IMR-90 (cell line): ENCODE measurements at regions not wholly inside any gene's neighbourhood (a gene's known extent, or its start where the extent isn't known, plus 50 kb on each side); places are given as distances from the start of the nearest gene placed in this dataset.

Experiments used
- ATAC-seq: fragments of 200-7000 bp; cut with Tn5 transposase; 2 replicates; pipeline ENCODE4 v1.9.1; 2020; ENCODE audit warnings: low read depth, mild to moderate bottlenecking, moderate library complexity
- BruUV-seq: library from RNA; stranded (reverse); fragments of 400-500 nt; replicated peaks from 2 replicates; lab custom pipeline; 2021; lab: Mats Ljungman, UMichigan
- CTCF ChIA-PET: fragments of 300-600 bp; formaldehyde crosslinking; extraction: SDS; loops from one replicate; lab custom pipeline; 2021; ENCODE audit warnings: antibody characterized with exemption; lab: Yijun Ruan, JAX
- POLR2A ChIA-PET: fragments of 300-600 bp; sonication (Branson Sonifier 250); formaldehyde crosslinking; loops from one replicate; lab custom pipeline; 2022; ENCODE audit warnings: antibody characterized with exemption; ENCODE audit not compliant: unreplicated experiment; lab: Charles Lee
- DNase-seq: peaks from one replicate; pipeline ENCODE4 v3.0.0; 2013
- H2AFZ ChIP-seq: replicated peaks from 2 replicates; pipeline ENCODE3; 2013; ENCODE audit warnings: low read length, mild to moderate bottlenecking; ENCODE audit not compliant: poor library complexity
- H2AK5ac ChIP-seq: 2 replicates; pipeline ENCODE4 v1.6.1; 2013; ENCODE audit warnings: low read depth, low read length, inconsistent platforms
- H2AK9ac ChIP-seq: replicated peaks from 2 replicates; pipeline ENCODE3; 2013; ENCODE audit warnings: mild to moderate bottlenecking, low read depth, low read length, moderate library complexity; ENCODE audit not compliant: poor library complexity
- H2BK120ac ChIP-seq: 2 replicates; pipeline ENCODE4 v1.6.1; 2013; ENCODE audit warnings: low read depth, low read length, inconsistent platforms
- H2BK15ac ChIP-seq: 3 replicates; pipeline ENCODE4 v1.6.1; 2013; ENCODE audit warnings: low read depth, low read length, inconsistent platforms
- H2BK20ac ChIP-seq: 2 replicates; pipeline ENCODE4 v1.6.1; 2013; ENCODE audit warnings: low read depth, mild to moderate bottlenecking, inconsistent platforms, low read length, moderate library complexity
- H2BK5ac ChIP-seq: 2 replicates; pipeline ENCODE4 v1.6.1; 2013; ENCODE audit warnings: mild to moderate bottlenecking, low read depth, low read length, inconsistent platforms; ENCODE audit not compliant: poor library complexity, severe bottlenecking
- H3K14ac ChIP-seq: replicated peaks from 2 replicates; pipeline ENCODE4 v1.6.1; 2013; ENCODE audit warnings: low read depth, low read length, inconsistent platforms
- H3K18ac ChIP-seq: 2 replicates; pipeline ENCODE4 v1.6.1; 2013; ENCODE audit warnings: low read depth, low read length, control low read depth
- H3K23ac ChIP-seq: 2 replicates; pipeline ENCODE4 v1.6.1; 2013; ENCODE audit warnings: low read depth, low read length, inconsistent platforms
- H3K27ac ChIP-seq: 2 replicates; pipeline ENCODE4 v1.5.1; 2013; ENCODE audit warnings: mild to moderate bottlenecking, control low read depth, low read length; ENCODE audit not compliant: insufficient read depth
- H3K27me3 ChIP-seq: 2 replicates; pipeline ENCODE4 v1.6.1; 2013; ENCODE audit warnings: low read length; ENCODE audit not compliant: control insufficient read depth, insufficient read depth
- H3K36me3 ChIP-seq: 2 replicates; pipeline ENCODE4 v1.6.1; 2013; ENCODE audit warnings: low read length, mixed read lengths; ENCODE audit not compliant: control insufficient read depth, insufficient read depth
- H3K4ac ChIP-seq: 2 replicates; pipeline ENCODE4 v1.6.1; 2013; ENCODE audit warnings: low read depth, low read length, inconsistent platforms
- H3K4me1 ChIP-seq: 2 replicates; pipeline ENCODE4 v1.6.1; 2013; ENCODE audit warnings: low read length, mixed read lengths; ENCODE audit not compliant: control insufficient read depth, insufficient read depth
- H3K4me2 ChIP-seq: 2 replicates; pipeline ENCODE4 v1.6.1; 2013; ENCODE audit warnings: low read depth, mild to moderate bottlenecking, control low read depth, low read length, moderate library complexity
- H3K4me3 ChIP-seq: 2 replicates; pipeline ENCODE4 v1.5.1; 2013; ENCODE audit warnings: low read depth, mild to moderate bottlenecking, control low read depth, low read length, moderate library complexity; ENCODE audit not compliant: insufficient read depth
- H3K56ac ChIP-seq: 2 replicates; pipeline ENCODE4 v1.6.1; 2013; ENCODE audit warnings: low read length, inconsistent platforms; ENCODE audit not compliant: insufficient read depth; ENCODE audit errors: extremely low read depth
- H3K79me1 ChIP-seq, 2 experiments: 2 replicates each; pipeline ENCODE4 v1.6.1; 2013; ENCODE audit warnings: low read length in 2 of 2, inconsistent platforms in 1 of 2, low read depth in 1 of 2
- H3K9ac ChIP-seq: 2 replicates; pipeline ENCODE4 v1.6.1; 2013; ENCODE audit warnings: low read depth, low read length, control low read depth
- H3K9me1 ChIP-seq: 2 replicates; pipeline ENCODE4 v1.6.1; 2013; ENCODE audit warnings: low read length, inconsistent platforms; ENCODE audit not compliant: insufficient read depth
- H3K9me3 ChIP-seq: 2 replicates; pipeline ENCODE4 v1.6.1; 2013; ENCODE audit warnings: low read length; ENCODE audit not compliant: control insufficient read depth, insufficient read depth
- H4K20me1 ChIP-seq: 2 replicates; pipeline ENCODE4 v1.6.1; 2013; ENCODE audit warnings: low read length, inconsistent platforms; ENCODE audit not compliant: insufficient read depth
- H4K5ac ChIP-seq: 2 replicates; pipeline ENCODE4 v1.6.1; 2013; ENCODE audit warnings: mild to moderate bottlenecking, low read depth, low read length, control low read depth
- H4K8ac ChIP-seq, 2 experiments: 2 replicates each; pipeline ENCODE4 v1.6.1; 2013; ENCODE audit warnings: low read depth in 2 of 2, low read length in 2 of 2, control low read depth in 1 of 2, inconsistent platforms in 1 of 2
- H4K91ac ChIP-seq: 2 replicates; pipeline ENCODE4 v1.6.1; 2013; ENCODE audit warnings: low read depth, low read length, inconsistent platforms; ENCODE audit not compliant: insufficient read depth
- BHLHE40 ChIP-seq: fragments of 150-350 bp; IDR thresholded peaks from 2 replicates; pipeline ENCODE4 v1.6.1; 2016; ENCODE audit warnings: mild to moderate bottlenecking, low read depth, low read length
- CEBPB ChIP-seq: IDR thresholded peaks from 2 replicates; pipeline ENCODE4 v1.6.1; 2012; ENCODE audit warnings: low read depth, low read length, improper control_type of control experiment
- CHD1 ChIP-seq: IDR thresholded peaks from 2 replicates; pipeline ENCODE4 v1.6.1; 2012; ENCODE audit warnings: low read depth, low read length, improper control_type of control experiment
- CTCF ChIP-seq: conservative IDR thresholded peaks from 2 replicates; pipeline ENCODE4 v1.5.1; 2012; ENCODE audit warnings: mild to moderate bottlenecking, low read depth, low read length, improper control_type of control experiment
- ELK1 ChIP-seq: fragments of 150-350 bp; IDR thresholded peaks from 2 replicates; pipeline ENCODE4 v1.6.1; 2016; ENCODE audit warnings: low read depth, mild to moderate bottlenecking, low read length, moderate library complexity, borderline replicate concordance
- FOS ChIP-seq: fragments of 150-350 bp; IDR thresholded peaks from 2 replicates; pipeline ENCODE4 v1.6.1; 2016; ENCODE audit warnings: low read depth, low read length
- MAFK ChIP-seq: IDR thresholded peaks from 2 replicates; pipeline ENCODE4 v1.6.1; 2012; ENCODE audit warnings: low read depth, low read length, improper control_type of control experiment
- MAZ ChIP-seq: IDR thresholded peaks from 2 replicates; pipeline ENCODE4 v1.6.1; 2012; ENCODE audit warnings: low read depth, mild to moderate bottlenecking, low read length, improper control_type of control experiment, moderate library complexity, borderline replicate concordance
- MXI1 ChIP-seq: IDR thresholded peaks from 2 replicates; pipeline ENCODE4 v1.6.1; 2012; ENCODE audit warnings: low read depth, mild to moderate bottlenecking, low read length, moderate library complexity, borderline replicate concordance
- NFE2L2 ChIP-seq: fragments of 150-350 bp; IDR thresholded peaks from 2 replicates; pipeline ENCODE4 v1.6.1; 2016; ENCODE audit warnings: low read depth, mild to moderate bottlenecking, low read length
- POLR2A ChIP-seq: IDR thresholded peaks from 2 replicates; pipeline ENCODE4 v1.6.1; 2012; ENCODE audit warnings: mild to moderate bottlenecking, low read depth, low read length
- RAD21 ChIP-seq: IDR thresholded peaks from 2 replicates; pipeline ENCODE4 v1.6.1; 2012; ENCODE audit warnings: low read length, improper control_type of control experiment
- RCOR1 ChIP-seq: IDR thresholded peaks from 2 replicates; pipeline ENCODE4 v1.6.1; 2012; ENCODE audit warnings: mild to moderate bottlenecking, low read length, improper control_type of control experiment; ENCODE audit not compliant: insufficient replicate concordance
- RFX5 ChIP-seq: IDR thresholded peaks from 2 replicates; pipeline ENCODE4 v1.8.0; 2012; ENCODE audit warnings: low read depth, mild to moderate bottlenecking, low read length, moderate library complexity
- SMC3 ChIP-seq: fragments of 150-350 bp; IDR thresholded peaks from 2 replicates; pipeline ENCODE4 v1.6.1; 2016; ENCODE audit warnings: low read depth, mild to moderate bottlenecking, antibody characterized with exemption, low read length, moderate library complexity
- USF2 ChIP-seq: fragments of 150-350 bp; IDR thresholded peaks from 2 replicates; pipeline ENCODE4 v1.6.1; 2017; ENCODE audit warnings: mild to moderate bottlenecking, antibody characterized with exemption, low read length, low read depth
- WGBS, 2 experiments: methylation state at CpG; one replicate each; pipeline versions ENCODE4 v1.1.5 to v1.1.7; 2013; ENCODE audit warnings: missing lambda C conversion rate in 2 of 2; ENCODE audit not compliant: insufficient read length in 1 of 2; ENCODE audit errors: extremely low coverage in 2 of 2; 5-methylcytosine and 5-hydroxymethylcytosine counted together
- dilution Hi-C: fragments of 300-500 bp; cut with HindIII; formaldehyde crosslinking; loops from one replicate; pipeline ENCODE4 v1.14.3; 2018; ENCODE audit warnings: low sequenced_read_pairs; ENCODE audit not compliant: unreplicated experiment
- in situ Hi-C: fragments of 300-500 bp; cut with MboI; formaldehyde crosslinking; loops from 3 replicates; pipeline ENCODE4 v1.14.3; 2019; ENCODE audit warnings: low sequenced_read_pairs, inconsistent platforms, mixed read lengths
- intact Hi-C: fragments of 100-400 bp; cut with micrococcal nuclease; formaldehyde crosslinking; loops from 2 replicates; pipeline ENCODE4 v1.10.0; 2022

- no peaks in the 10 kb centered on the region for H3K9me3 ChIP-seq
- H4K8ac ChIP-seq, result no peak overlapping the region
- H2AK5ac ChIP-seq, result no peak overlapping the region
- intact Hi-C loops, result no loop called here
- no peak overlapping the region for H2BK20ac ChIP-seq
- H2AFZ ChIP-seq, result peak overlapping the region; percentile 33
- no peak overlapping the region for H3K18ac ChIP-seq
- H2AK9ac ChIP-seq, result no peak overlapping the region
- no peak overlapping the region for H3K4ac ChIP-seq
- no peak overlapping the region for H4K5ac ChIP-seq
- no peak overlapping the region for H3K27ac ChIP-seq
- CTCF ChIA-PET, result no interaction called here
- no peaks in the 10 kb centered on the region for H3K36me3 ChIP-seq
- H3K14ac ChIP-seq, result no peak overlapping the region
- no peak overlapping the region for H2BK15ac ChIP-seq
- H3K4me2 ChIP-seq, result no peak overlapping the region
- POLR2A ChIA-PET, result no interaction called here
- dilution Hi-C loops, result no loop called here
- no TSS peak for BruUV-seq
- H3K56ac ChIP-seq, result no peak overlapping the region
- H3K9me1 ChIP-seq, result no peaks in the 10 kb centered on the region
- H2BK5ac ChIP-seq, result no peak overlapping the region
- no peaks in the 10 kb centered on the region for H4K20me1 ChIP-seq
- TF ChIP-seq MAFK (no peak), SMC3 (no peak), RFX5 (no peak), NFE2L2 (no peak), RCOR1 (no peak), MAZ (no peak), MXI1 (no peak), CTCF (no peak), POLR2A (no peak), RAD21 (no peak), USF2 (no peak), CEBPB (no peak), BHLHE40 (no peak), FOS (no peak), CHD1 (no peak), ELK1 (no peak)
- no peak overlapping the region for H4K91ac ChIP-seq
- WGBS, 2 experiments, result no CpG with 5 or more reads among the region's 4 CpGs
- H2BK120ac ChIP-seq, result no peak overlapping the region
- no peak for ATAC-seq
- H3K4me3 ChIP-seq, result no peak overlapping the region
- H3K4me1 ChIP-seq, result no peaks in the 10 kb centered on the region
- peaks cover 5% of the 10 kb centered on the region for H3K27me3 ChIP-seq
- in situ Hi-C loops, result no loop called here
- H3K9ac ChIP-seq, result no peak overlapping the region
- no peak overlapping the region for H3K23ac ChIP-seq
- peak; percentile 15 for DNase-seq
- no peaks in the 10 kb centered on the region for H3K79me1 ChIP-seq
Measured at GRCh38 chr2:121884511-121884921, 129.1 kb downstream of the TSN start.
